ENCODE measurements at regions not wholly inside any gene's neighbourhood (a gene's known extent, or its start where the extent isn't known, plus 50 kb on each side); places are given as distances from the start of the nearest gene placed in this dataset.

DNA sequence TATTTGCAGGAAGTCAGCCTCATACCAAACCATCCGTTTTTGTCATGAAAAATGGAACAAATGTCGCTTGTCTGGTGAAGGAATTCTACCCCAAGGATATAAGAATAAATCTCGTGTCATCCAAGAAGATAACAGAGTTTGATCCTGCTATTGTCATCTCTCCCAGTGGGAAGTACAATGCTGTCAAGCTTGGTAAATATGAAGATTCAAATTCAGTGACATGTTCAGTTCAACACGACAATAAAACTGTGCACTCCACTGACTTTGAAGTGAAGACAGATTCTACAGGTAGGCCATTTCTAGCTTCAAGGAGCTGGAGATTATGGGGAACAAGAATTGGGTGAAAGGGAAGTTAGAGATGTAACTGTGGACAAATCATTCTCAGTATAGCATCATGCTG lies 126.1 kb downstream of the DAD1 start:
- no peaks in the 10 kb centered on the region for H3K36me3 ChIP-seq (ENCODE audit: insufficient read depth, low read length)
- no peaks in the 10 kb centered on the region for H3K9me3 ChIP-seq (ENCODE audit: low read length)
- no peak overlapping the region for H3K27ac ChIP-seq (ENCODE audit: low read length)
- no peak overlapping the region for H3K4me2 ChIP-seq (ENCODE audit: low read depth, low read length, poor library complexity, severe bottlenecking)
- no peak overlapping the region for H2AFZ ChIP-seq (ENCODE audit: low read length)
- H3K9ac ChIP-seq (ENCODE audit: low read length): no peak overlapping the region
- H3K79me2 ChIP-seq (ENCODE audit: low read length): no peaks in the 10 kb centered on the region
- H3K4me3 ChIP-seq (ENCODE audit: low read length): no peak overlapping the region
- H3K4me1 ChIP-seq (ENCODE audit: low read length): no peaks in the 10 kb centered on the region
- H4K20me1 ChIP-seq (ENCODE audit: insufficient read depth, low read depth, low read length): no peaks in the 10 kb centered on the region
- H3K27me3 ChIP-seq (ENCODE audit: low read length): no peaks in the 10 kb centered on the region
- no peak for DNase-seq
- no peaks in the 10 kb centered on the region for H3K9me2 ChIP-seq (replicated peaks; ENCODE audit: insufficient read depth, low read length)

- Histone ChIP-seq H3K4me3 (ENCODE audit: low read length) (no peak overlapping the region), H3K9ac (ENCODE audit: low read length) (no peak overlapping the region), H3K27me3 (ENCODE audit: low read length) (no peaks in the 10 kb centered on the region), H3K9me3 (ENCODE audit: low read length) (no peaks in the 10 kb centered on the region), H3K4me1 (ENCODE audit: low read length) (no peaks in the 10 kb centered on the region), H3K4me2 (ENCODE audit: low read depth, low read length, poor library complexity, severe bottlenecking) (no peak overlapping the region), H4K20me1 (ENCODE audit: insufficient read depth, low read depth, low read length) (no peaks in the 10 kb centered on the region), H3K27ac (ENCODE audit: low read length) (no peak overlapping the region), H2AFZ (ENCODE audit: low read length) (no peak overlapping the region), H3K36me3 (ENCODE audit: insufficient read depth, low read length) (no peaks in the 10 kb centered on the region), H3K79me2 (ENCODE audit: low read length) (no peaks in the 10 kb centered on the region), H3K9me2 (replicated peaks; ENCODE audit: insufficient read depth, low read length) (no peaks in the 10 kb centered on the region)
- DNase-seq: no peak
Observed at GRCh38 chr14:22460461-22461195, 128.4 kb downstream of the DAD1 start.

DNA sequence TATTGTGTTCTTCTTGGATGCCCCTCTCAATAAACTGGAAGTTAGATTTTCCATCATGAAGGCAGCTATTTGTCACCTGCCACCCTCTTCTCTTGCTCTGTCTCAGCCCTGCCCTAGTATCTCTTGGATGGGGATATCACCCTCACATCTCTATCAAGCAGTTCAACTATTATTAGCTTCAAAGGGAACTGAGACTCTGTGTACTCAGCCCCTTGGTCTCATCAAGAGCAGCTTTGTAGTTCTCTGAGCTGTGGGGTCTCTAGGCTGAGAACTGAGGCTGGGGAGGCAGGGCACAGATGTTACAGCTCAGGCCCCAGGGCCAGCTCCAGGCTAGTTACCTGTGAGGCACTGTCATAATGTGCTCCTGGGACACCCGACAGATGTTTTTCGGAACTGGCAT lies 130.3 kb downstream of the DAD1 start:
- Histone ChIP-seq H3K9ac (ENCODE audit: low read length) (no peak overlapping the region), H3K9me2 (replicated peaks; ENCODE audit: insufficient read depth, low read length) (no peaks in the 10 kb centered on the region), H3K4me1 (ENCODE audit: low read length) (peaks cover 8% of the 10 kb centered on the region; the same call in 1 of the 2 replicates), H3K36me3 (ENCODE audit: insufficient read depth, low read length) (no peaks in the 10 kb centered on the region), H3K4me2 (ENCODE audit: low read depth, low read length, poor library complexity, severe bottlenecking) (no peak overlapping the region), H3K79me2 (ENCODE audit: low read length) (no peaks in the 10 kb centered on the region), H4K20me1 (ENCODE audit: insufficient read depth, low read depth, low read length) (no peaks in the 10 kb centered on the region), H3K9me3 (ENCODE audit: low read length) (no peaks in the 10 kb centered on the region), H3K27ac (ENCODE audit: low read length) (no peak overlapping the region), H3K4me3 (ENCODE audit: low read length) (no peak overlapping the region), H2AFZ (ENCODE audit: low read length) (no peak overlapping the region), H3K27me3 (ENCODE audit: low read length) (no peaks in the 10 kb centered on the region)
- no peak for DNase-seq

- Histone ChIP-seq H3K9ac (ENCODE audit: low read length) (no peak overlapping the region), H3K27me3 (ENCODE audit: low read length) (no peaks in the 10 kb centered on the region), H3K4me3 (ENCODE audit: low read length) (no peak overlapping the region), H3K4me2 (ENCODE audit: low read depth, low read length, poor library complexity, severe bottlenecking) (no peak overlapping the region), H3K27ac (ENCODE audit: low read length) (no peak overlapping the region), H4K20me1 (ENCODE audit: insufficient read depth, low read depth, low read length) (no peaks in the 10 kb centered on the region), H3K36me3 (ENCODE audit: insufficient read depth, low read length) (no peaks in the 10 kb centered on the region), H3K4me1 (ENCODE audit: low read length) (peaks cover 8% of the 10 kb centered on the region; the same call in 1 of the 2 replicates), H3K9me3 (ENCODE audit: low read length) (no peaks in the 10 kb centered on the region), H2AFZ (ENCODE audit: low read length) (no peak overlapping the region), H3K9me2 (replicated peaks; ENCODE audit: insufficient read depth, low read length) (no peaks in the 10 kb centered on the region), H3K79me2 (ENCODE audit: low read length) (no peaks in the 10 kb centered on the region)
- DNase-seq: no peak
Observed at GRCh38 chr14:22456998-22457594, 131.9 kb downstream of the DAD1 start.

GRCh38 chr14:22456421-22456820 lies 132.6 kb downstream of the DAD1 start:
- no peaks in the 10 kb centered on the region for H4K20me1 ChIP-seq (ENCODE audit: insufficient read depth, low read depth, low read length)
- H3K4me1 ChIP-seq (ENCODE audit: low read length): peaks cover 8% of the 10 kb centered on the region; the same call in 1 of the 2 replicates
- no peaks in the 10 kb centered on the region for H3K9me3 ChIP-seq (ENCODE audit: low read length)
- H3K9ac ChIP-seq (ENCODE audit: low read length): no peak overlapping the region
- no peak overlapping the region for H3K4me2 ChIP-seq (ENCODE audit: low read depth, low read length, poor library complexity, severe bottlenecking)
- no peaks in the 10 kb centered on the region for H3K9me2 ChIP-seq (replicated peaks; ENCODE audit: insufficient read depth, low read length)
- no peaks in the 10 kb centered on the region for H3K27me3 ChIP-seq (ENCODE audit: low read length)
- no peak overlapping the region for H3K4me3 ChIP-seq (ENCODE audit: low read length)
- no peak for DNase-seq
- no peak overlapping the region for H3K27ac ChIP-seq (ENCODE audit: low read length)
- H3K79me2 ChIP-seq (ENCODE audit: low read length): no peaks in the 10 kb centered on the region
- H2AFZ ChIP-seq (ENCODE audit: low read length): no peak overlapping the region
- H3K36me3 ChIP-seq (ENCODE audit: insufficient read depth, low read length): no peaks in the 10 kb centered on the region

GRCh38 chr14:22452330-22452729 lies 136.7 kb downstream of the DAD1 start:
- Histone ChIP-seq H3K27ac (ENCODE audit: low read length) (no peak overlapping the region), H3K4me1 (ENCODE audit: low read length) (peaks cover 8% of the 10 kb centered on the region; the same call in 1 of the 2 replicates), H4K20me1 (ENCODE audit: insufficient read depth, low read depth, low read length) (no peaks in the 10 kb centered on the region), H3K4me2 (ENCODE audit: low read depth, low read length, poor library complexity, severe bottlenecking) (no peak overlapping the region), H3K27me3 (ENCODE audit: low read length) (no peaks in the 10 kb centered on the region), H2AFZ (ENCODE audit: low read length) (no peak overlapping the region), H3K4me3 (ENCODE audit: low read length) (no peak overlapping the region), H3K9me2 (replicated peaks; ENCODE audit: insufficient read depth, low read length) (no peaks in the 10 kb centered on the region), H3K9ac (ENCODE audit: low read length) (no peak overlapping the region), H3K9me3 (ENCODE audit: low read length) (no peaks in the 10 kb centered on the region), H3K36me3 (ENCODE audit: insufficient read depth, low read length) (no peaks in the 10 kb centered on the region), H3K79me2 (ENCODE audit: low read length) (no peaks in the 10 kb centered on the region)
- no peak for DNase-seq

DNA sequence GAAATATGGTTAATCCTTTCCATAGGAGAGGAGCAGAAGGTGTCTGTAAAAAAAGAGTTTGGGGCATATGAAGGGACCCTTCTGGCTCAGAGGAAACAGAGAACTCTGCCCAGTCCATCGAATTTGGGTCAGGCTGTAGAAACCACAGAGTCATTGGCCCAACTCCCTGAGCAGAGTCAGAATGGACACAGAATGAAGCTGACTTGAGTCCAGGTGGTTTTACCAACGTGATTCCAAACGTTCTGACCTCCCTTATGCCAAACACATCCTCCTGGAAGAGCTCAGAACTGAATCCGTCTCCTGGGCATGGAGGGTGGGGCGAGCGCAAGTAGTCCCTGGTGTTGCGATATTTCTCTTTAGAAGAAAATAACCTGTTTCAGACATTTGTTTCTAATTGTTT lies 138.8 kb downstream of the DAD1 start:
- Histone ChIP-seq H3K79me2 (ENCODE audit: low read length) (no peaks in the 10 kb centered on the region), H3K9ac (ENCODE audit: low read length) (no peak overlapping the region), H3K4me3 (ENCODE audit: low read length) (no peak overlapping the region), H3K9me3 (ENCODE audit: low read length) (no peaks in the 10 kb centered on the region), H3K36me3 (ENCODE audit: insufficient read depth, low read length) (no peaks in the 10 kb centered on the region), H3K4me1 (ENCODE audit: low read length) (peaks cover 8% of the 10 kb centered on the region; the same call in 1 of the 2 replicates), H3K9me2 (replicated peaks; ENCODE audit: insufficient read depth, low read length) (no peaks in the 10 kb centered on the region), H2AFZ (ENCODE audit: low read length) (no peak overlapping the region), H3K27ac (ENCODE audit: low read length) (no peak overlapping the region), H4K20me1 (ENCODE audit: insufficient read depth, low read depth, low read length) (no peaks in the 10 kb centered on the region), H3K4me2 (ENCODE audit: low read depth, low read length, poor library complexity, severe bottlenecking) (no peak overlapping the region), H3K27me3 (ENCODE audit: low read length) (no peaks in the 10 kb centered on the region)
- no peak for DNase-seq

GRCh38 chr14:22449600-22449905 lies 139.5 kb downstream of the DAD1 start:
- Histone ChIP-seq H3K79me2 (ENCODE audit: low read length) (no peaks in the 10 kb centered on the region), H3K36me3 (ENCODE audit: insufficient read depth, low read length) (no peaks in the 10 kb centered on the region), H4K20me1 (ENCODE audit: insufficient read depth, low read depth, low read length) (no peaks in the 10 kb centered on the region), H3K27me3 (ENCODE audit: low read length) (no peaks in the 10 kb centered on the region; the same call in 1 of the 2 replicates), H3K27ac (ENCODE audit: low read length) (no peak overlapping the region), H3K9me3 (ENCODE audit: low read length) (no peaks in the 10 kb centered on the region), H3K4me3 (ENCODE audit: low read length) (no peak overlapping the region), H3K4me2 (ENCODE audit: low read depth, low read length, poor library complexity, severe bottlenecking) (no peak overlapping the region), H3K9ac (ENCODE audit: low read length) (no peak overlapping the region), H3K9me2 (replicated peaks; ENCODE audit: insufficient read depth, low read length) (no peaks in the 10 kb centered on the region), H3K4me1 (ENCODE audit: low read length) (peaks cover 5% of the 10 kb centered on the region; the same call in 1 of the 2 replicates), H2AFZ (ENCODE audit: low read length) (no peak overlapping the region)
- no peak for DNase-seq

All from Karpas-422 (cell line).